K562 (cell line): ENCODE measurements at regions not wholly inside any gene's neighbourhood (a gene's known extent, or its start where the extent isn't known, plus 50 kb on each side); places are given as distances from the start of the nearest gene placed in this dataset.

Source experiments
- ATAC-seq: fragments of 200-7000 bp; cut with Tn5 transposase; 3 replicates; pipeline ENCODE4 v1.9.1; 2020; ENCODE audit warnings: moderate library complexity
- BruUV-seq: library from RNA; stranded (reverse); fragments of 400-500 nt; replicated peaks from 2 replicates; lab custom pipeline; 2021; lab: Mats Ljungman, UMichigan
- CTCF ChIA-PET: fragments of 300-600 bp; formaldehyde crosslinking; extraction: SDS; loops from one replicate; lab custom pipeline; 2021; ENCODE audit warnings: low intra/inter-chr PET ratio; lab: Yijun Ruan, JAX
- POLR2A ChIA-PET: fragments of 300-600, 350-650 bp; sonication (Branson Sonifier 250); formaldehyde crosslinking; extraction: SDS; loops from one replicate; lab custom pipeline; 2021; ENCODE audit warnings: antibody characterized with exemption, inconsistent platforms; lab: Yijun Ruan, JAX
- DNase-seq, 4 experiments: peaks; one replicate each; pipeline versions ENCODE4 v3.0.0 to v3.0.0-alpha.2; 2011 to 2018; ENCODE audit warnings: low spot score in 3 of 4, mixed read lengths in 3 of 4; ENCODE audit errors: extremely low read depth in 1 of 4
- FAIRE-seq: peaks from 2 replicates; lab custom pipeline; 2011; peaks lifted over from hg19 to GRCh38; lab: Jason Lieb, UNC
- H2AFZ ChIP-seq: 2 replicates; pipeline ENCODE4 v1.6.0; 2011; ENCODE audit warnings: low read depth, low read length, control low read depth, inconsistent platforms
- H3K27ac ChIP-seq: fragments of 200-600 bp; 3 replicates; pipeline ENCODE4 v1.8.0; 2011; ENCODE audit warnings: low read depth, mild to moderate bottlenecking, control low read depth, inconsistent platforms, low read length, moderate library complexity, mixed read lengths; ENCODE audit errors: extremely low read depth
- H3K27me3 ChIP-seq, 2 experiments: fragments of 300-600 bp in 1 of 2; 2 replicates in 1 of 2; 3 replicates in 1 of 2; pipeline versions ENCODE4 v1.6.0 to v1.8.0; 2011; ENCODE audit warnings: inconsistent platforms in 2 of 2, low read length in 2 of 2, mild to moderate bottlenecking in 1 of 2, mixed read lengths in 1 of 2, moderate library complexity in 1 of 2; ENCODE audit not compliant: control insufficient read depth in 2 of 2, insufficient read depth in 2 of 2
- H3K36me3 ChIP-seq: fragments of 300-600 bp; 3 replicates; pipeline ENCODE4 v1.8.0; 2011; ENCODE audit warnings: mild to moderate bottlenecking, low read length, inconsistent platforms; ENCODE audit not compliant: control insufficient read depth, insufficient read depth
- H3K4me1 ChIP-seq, 2 experiments: fragments of 200-600 bp in 1 of 2; replicated peaks in 1 of 2; 2 replicates in 1 of 2; 3 replicates in 1 of 2; pipeline versions ENCODE4 v1.5.1 to v1.8.0; 2011; ENCODE audit warnings: inconsistent platforms in 2 of 2, low read length in 2 of 2, mild to moderate bottlenecking in 1 of 2, mixed read lengths in 1 of 2, moderate library complexity in 1 of 2; ENCODE audit not compliant: control insufficient read depth in 2 of 2, insufficient read depth in 2 of 2
- H3K4me2 ChIP-seq: 2 replicates; pipeline ENCODE4 v1.6.1; 2011; ENCODE audit warnings: low read length, control low read depth, inconsistent platforms, mixed read lengths; ENCODE audit not compliant: insufficient read depth
- H3K4me3 ChIP-seq: fragments of 200-600 bp; sonication (generic), shearing (Covaris generic); 2 replicates; pipeline ENCODE4 v1.5.1; 2016; ENCODE audit warnings: control low read depth, inconsistent platforms
- H3K79me2 ChIP-seq: fragments of 200-600 bp; 3 replicates; pipeline ENCODE4 v1.8.0; 2011; ENCODE audit warnings: low read length, inconsistent platforms; ENCODE audit not compliant: control insufficient read depth, insufficient read depth
- H3K9ac ChIP-seq, 2 experiments: 2 replicates each; pipeline versions ENCODE4 v1.6.0 to v1.6.1; 2011; ENCODE audit warnings: low read depth in 2 of 2, low read length in 2 of 2, control low read depth in 1 of 2, inconsistent platforms in 1 of 2, mild to moderate bottlenecking in 1 of 2, mixed read lengths in 1 of 2; ENCODE audit not compliant: insufficient read depth in 1 of 2
- H3K9me1 ChIP-seq: one replicate; pipeline ENCODE4 v1.6.0; 2011; ENCODE audit warnings: inconsistent platforms, mild to moderate bottlenecking, low read length, moderate library complexity; ENCODE audit not compliant: control insufficient read depth, insufficient read depth
- H3K9me3 ChIP-seq: replicated peaks from 2 replicates; pipeline ENCODE4 v1.5.1; 2011; ENCODE audit warnings: low read depth, low read length, inconsistent platforms; ENCODE audit not compliant: control insufficient read depth, insufficient read depth
- H4K20me1 ChIP-seq: replicated peaks from 2 replicates; pipeline ENCODE4 v1.6.1; 2011; ENCODE audit warnings: low read length, inconsistent platforms, mixed read lengths; ENCODE audit not compliant: control insufficient read depth, insufficient read depth
- ARNT ChIP-seq, 2 experiments: fragments of 450-650 bp; IDR thresholded peaks; 2 replicates each; pipeline ENCODE4 v1.6.1; 2016; ENCODE audit warnings: mild to moderate bottlenecking in 1 of 2
- CCAR2 ChIP-seq: fragments of 200-400 bp; formaldehyde crosslinking; IDR thresholded peaks from 2 replicates; pipeline ENCODE4 v1.6.1; 2017; ENCODE audit warnings: mild to moderate bottlenecking, low read depth, low read length
- CLOCK ChIP-seq: fragments of 250-450 bp; sonication (Bioruptor Pico); IDR thresholded peaks from 2 replicates; pipeline ENCODE4 v1.4.0; 2020; ENCODE audit warnings: mild to moderate bottlenecking, moderate library complexity, borderline replicate concordance
- GTF2E2 ChIP-seq: fragments of 200-800 bp; sonication (Bioruptor generic); IDR thresholded peaks from 2 replicates; pipeline ENCODE4 v1.6.1; 2016; ENCODE audit warnings: missing genetic modification characterization, missing compliant biosample characterization
- HBP1 ChIP-seq: fragments of 450-650 bp; formaldehyde crosslinking; IDR thresholded peaks from 2 replicates; pipeline ENCODE4 v1.4.0; 2022; ENCODE audit warnings: missing genetic modification characterization
- KLF16 ChIP-seq: IDR thresholded peaks from 2 replicates; pipeline ENCODE4 v1.6.1; 2016; ENCODE audit warnings: antibody characterized with exemption
- NR0B1 ChIP-seq: fragments of 450-650 bp; IDR thresholded peaks from one replicate; pipeline ENCODE4 v1.6.1; 2018; ENCODE audit warnings: mild to moderate bottlenecking, moderate library complexity; ENCODE audit not compliant: partially characterized antibody
- PKNOX1 ChIP-seq: fragments of 450-650 bp; IDR thresholded peaks from 2 replicates; pipeline ENCODE4 v1.6.1; 2016
- PPARD ChIP-seq: fragments of 250-450 bp; sonication (Bioruptor Pico); IDR thresholded peaks from 2 replicates; pipeline ENCODE4 v1.8.0; 2022; ENCODE audit warnings: inconsistent platforms, mild to moderate bottlenecking, moderate library complexity
- RCOR1 ChIP-seq, 2 experiments: IDR thresholded peaks; 2 replicates each; pipeline ENCODE4 v1.6.1; 2012; ENCODE audit warnings: low read depth in 2 of 2, low read length in 2 of 2, borderline replicate concordance in 1 of 2, improper control_type of control experiment in 1 of 2
- SFPQ ChIP-seq: fragments of 200-400 bp; formaldehyde crosslinking; IDR thresholded peaks from 2 replicates; pipeline ENCODE4 v1.6.1; 2017; ENCODE audit warnings: mild to moderate bottlenecking, low read depth, low read length, moderate library complexity
- YBX1 ChIP-seq: fragments of 450-650 bp; IDR thresholded peaks from 2 replicates; pipeline ENCODE4 v1.7.1; 2016; ENCODE audit warnings: mild to moderate bottlenecking
- ZNF239 ChIP-seq: fragments of 250-450 bp; sonication (Bioruptor Pico); IDR thresholded peaks from 2 replicates; pipeline ENCODE4 v1.4.0; 2020; ENCODE audit warnings: mild to moderate bottlenecking
- ZNF408 ChIP-seq: fragments of 250-450 bp; sonication (Bioruptor Pico); IDR thresholded peaks from 2 replicates; pipeline ENCODE4 v1.4.0; 2020; ENCODE audit warnings: low read depth, mild to moderate bottlenecking, moderate library complexity
- WGBS: fragments of 100-300 bp; shearing (Covaris generic); methylation state at CpG from one replicate; pipeline ENCODE4 v1.1.6; 2016; ENCODE audit warnings: low coverage, mixed read lengths; ENCODE audit not compliant: insufficient coverage; ENCODE audit errors: missing lambda C conversion rate; 5-methylcytosine and 5-hydroxymethylcytosine counted together
- in situ Hi-C: fragments of 300-500 bp; cut with MboI; formaldehyde crosslinking; loops from 4 replicates; pipeline ENCODE4 v1.15.0; 2018; ENCODE audit warnings: inconsistent platforms, mixed read lengths
- intact Hi-C: fragments of 100-400 bp; cut with micrococcal nuclease; formaldehyde crosslinking; loops from 2 replicates; pipeline ENCODE4 v1.14.2; 2022

DNA sequence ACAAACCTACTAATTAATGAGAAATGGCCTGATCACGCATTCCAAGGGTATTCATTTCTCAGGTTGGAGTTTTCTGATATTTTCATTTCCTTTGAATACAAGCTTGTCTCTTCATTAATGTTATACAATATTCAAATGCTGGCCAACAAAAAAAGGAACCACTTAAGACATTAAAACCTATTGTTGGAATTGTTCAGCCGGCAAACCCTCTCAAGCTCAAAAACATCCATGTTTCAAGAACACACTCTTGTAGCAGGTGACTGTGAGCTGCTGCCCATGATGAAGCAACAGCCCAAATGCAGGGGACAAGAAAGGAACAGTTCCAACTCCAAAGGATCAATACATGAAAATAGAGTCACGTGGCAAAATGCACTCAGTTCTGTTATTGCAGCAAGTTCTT lies 454.5 kb downstream of the BCL11A start (continued):
- TF ChIP-seq CLOCK (CRISPR knock-in tag), result no peak
- no peak for TF ChIP-seq GTF2E2 (tag)
- TF ChIP-seq SFPQ, result no peak
- TF ChIP-seq, all 486 proteins: peak for 0

GRCh38 chr2:60097298-60097697 lies 456.2 kb downstream of the BCL11A start:
- no peak overlapping the region for H2AFZ ChIP-seq
- FAIRE-seq, result no peak
- ATAC-seq, result no peak
- no peaks in the 10 kb centered on the region for H3K79me2 ChIP-seq
- under 1% methylated on average over 11 of the region's 11 CpGs for WGBS
- in situ Hi-C loops, result no loop called here
- intact Hi-C loops, result no loop called here
- no peaks in the 10 kb centered on the region for H3K36me3 ChIP-seq
- no peak overlapping the region for H3K4me3 ChIP-seq
- BruUV-seq, result no TSS peak
- no peaks in the 10 kb centered on the region for H4K20me1 ChIP-seq
- no peaks in the 10 kb centered on the region for H3K9me1 ChIP-seq
- ChIA-PET CTCF (no interaction called here), POLR2A (no interaction called here)
- no peaks in the 10 kb centered on the region for H3K4me1 ChIP-seq
- no peaks in the 10 kb centered on the region for H3K27me3 ChIP-seq
- H3K9me3 ChIP-seq, result no peaks in the 10 kb centered on the region
- no peak overlapping the region for H3K9ac ChIP-seq
- no peak overlapping the region for H3K4me2 ChIP-seq
- H3K27ac ChIP-seq, result no peak overlapping the region
- no peak for DNase-seq
- TF ChIP-seq PPARD (CRISPR knock-in tag) (no peak), ZNF239 (CRISPR knock-in tag) (no peak), CCAR2 (no peak), RCOR1 (IDR thresholded peaks at IDR 0.05; ENCODE audit: borderline replicate concordance in 1 of 2, low read depth in 2 of 2, low read length in 2 of 2) (no peak), HBP1 (CRISPR knock-in tag) (no peak), NR0B1 (no peak), ARNT (IDR thresholded peaks at IDR 0.05) (no peak), KLF16 (no peak), YBX1 (no peak), ZNF408 (CRISPR knock-in tag) (no peak), PKNOX1 (no peak)
